Activated naive CD4-positive, alpha-beta T cell treated with anti-CD3 and anti-CD28 coated beads for 36 hours (primary cell): ENCODE measurements at regions not wholly inside any gene's neighbourhood (a gene's known extent, or its start where the extent isn't known, plus 50 kb on each side); places are given as distances from the start of the nearest gene placed in this dataset.

Source experiments
- CTCF ChIA-PET: fragments of 350-600 bp; sonication (Branson Sonifier 250); formaldehyde crosslinking; loops from one replicate; lab custom pipeline; 2021; ENCODE audit warnings: antibody characterized with exemption; lab: Charles Lee
- DNase-seq: peaks from one replicate; pipeline ENCODE4 v3.0.0-alpha.2; 2020
- H3K27ac Mint-ChIP-seq: one replicate; pipeline ENCODE4 v1.8.0; 2021; ENCODE audit warnings: mild to moderate bottlenecking, mixed read lengths
- H3K27me3 Mint-ChIP-seq: one replicate; pipeline ENCODE4 v1.8.0; 2021; ENCODE audit warnings: low read depth, mixed read lengths
- H3K36me3 Mint-ChIP-seq: one replicate; pipeline ENCODE4 v1.8.0; 2021; ENCODE audit warnings: low read depth, mixed read lengths
- H3K4me1 Mint-ChIP-seq: one replicate; pipeline ENCODE4 v1.8.0; 2021; ENCODE audit warnings: low read depth, mixed read lengths
- H3K4me3 Mint-ChIP-seq: one replicate; pipeline ENCODE4 v1.8.0; 2021; ENCODE audit warnings: mild to moderate bottlenecking, moderate library complexity, mixed read lengths
- H3K9me3 Mint-ChIP-seq: one replicate; pipeline ENCODE4 v1.8.0; 2021; ENCODE audit warnings: mixed read lengths
- intact Hi-C: fragments of 100-400 bp; cut with micrococcal nuclease; formaldehyde crosslinking; loops from one replicate; pipeline ENCODE4 v1.15.1; 2023

DNA sequence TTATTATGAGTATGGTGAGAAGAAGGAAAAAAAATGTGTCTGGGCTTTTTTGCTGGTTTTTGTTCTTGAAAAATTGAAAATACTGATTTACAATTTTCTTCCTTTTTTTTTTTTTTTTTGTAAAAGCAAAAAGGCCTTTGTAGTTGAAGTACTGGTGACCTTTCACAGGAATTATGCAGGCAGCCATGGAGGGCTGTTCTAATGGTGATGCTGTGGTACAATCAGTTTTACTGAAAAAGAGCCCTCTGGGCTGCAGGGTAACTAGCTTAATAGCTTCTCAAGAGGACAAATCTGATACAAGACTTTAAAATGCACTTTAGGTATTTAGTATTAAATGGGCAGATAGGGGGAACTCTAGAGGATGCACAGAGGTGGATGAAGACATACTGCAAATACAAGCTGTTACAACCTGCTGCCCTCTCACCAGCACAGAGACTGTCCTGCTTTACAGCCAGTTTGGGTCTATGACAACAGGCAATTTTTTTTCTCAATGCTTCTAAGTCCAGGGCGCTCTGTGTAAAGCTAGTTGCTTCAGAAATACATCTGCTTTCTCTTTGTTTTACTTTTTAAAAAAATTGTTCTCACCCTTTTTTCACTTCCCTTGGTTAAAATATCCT lies 61.6 kb upstream of the HS3ST5 start:
- no peaks in the 10 kb centered on the region for H3K4me1 Mint-ChIP-seq
- H3K27ac Mint-ChIP-seq = no peak overlapping the region
- DNase-seq = no peak
- no peaks in the 10 kb centered on the region for H3K27me3 Mint-ChIP-seq
- CTCF ChIA-PET = interaction anchor here (0.5 to 0.6 kb wide), 2 partner anchors 15 to 125 kb away, joined by 3 read pairs; no protein-coding TSS in a partner anchor
- H3K9me3 Mint-ChIP-seq = no peaks in the 10 kb centered on the region
- intact Hi-C loops = no loop called here
- H3K36me3 Mint-ChIP-seq = no peaks in the 10 kb centered on the region
- H3K4me3 Mint-ChIP-seq = no peak overlapping the region

DNA sequence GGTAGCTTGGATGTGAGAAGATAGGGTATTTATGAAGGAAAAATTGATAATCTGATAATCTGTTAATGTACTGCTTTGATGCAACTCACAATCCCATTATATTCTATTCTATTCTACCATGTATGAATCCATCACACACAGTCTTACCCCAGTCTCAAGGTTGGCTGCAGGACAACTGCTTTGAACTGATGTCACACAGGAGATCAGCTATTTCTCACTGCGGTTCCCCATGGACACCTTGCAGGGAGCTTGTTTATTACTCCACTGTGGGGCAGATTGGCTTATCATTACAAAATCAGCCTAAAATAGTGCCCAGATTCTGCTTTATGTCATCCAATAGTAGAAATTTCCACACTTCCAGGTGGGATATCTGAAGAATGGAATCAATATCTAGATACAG lies 61.0 kb upstream of the HS3ST5 start:
- intact Hi-C loops = no loop called here

DNA sequence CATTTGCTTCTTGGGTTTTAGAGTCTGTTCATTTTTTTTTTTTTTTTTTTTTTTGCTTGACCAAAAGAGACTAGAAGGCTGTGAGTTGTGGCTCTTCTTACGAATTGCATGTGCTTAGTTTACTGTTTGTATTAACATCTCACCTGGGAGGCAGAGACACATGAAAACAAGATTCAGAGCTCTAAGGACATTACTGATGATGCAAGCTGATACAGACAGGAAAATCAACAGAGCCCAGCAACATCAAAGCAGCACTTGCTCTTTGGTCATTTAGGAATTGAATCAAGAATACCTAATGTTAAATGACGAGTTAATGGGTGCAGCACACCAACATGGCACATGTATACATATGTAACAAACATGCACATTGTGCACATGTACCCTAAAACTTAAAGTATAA lies 55.7 kb upstream of the HS3ST5 start:
- intact Hi-C loops = no loop called here
- H3K9me3 Mint-ChIP-seq = no peaks in the 10 kb centered on the region
- H3K4me3 Mint-ChIP-seq = no peak overlapping the region
- no peak for DNase-seq
- H3K4me1 Mint-ChIP-seq = no peaks in the 10 kb centered on the region
- H3K27ac Mint-ChIP-seq = no peak overlapping the region
- H3K36me3 Mint-ChIP-seq = no peaks in the 10 kb centered on the region
- CTCF ChIA-PET = no interaction called here
- H3K27me3 Mint-ChIP-seq = no peaks in the 10 kb centered on the region

More for the DNA sequence above, 61.0 kb upstream of the HS3ST5 start:
- H3K4me1 Mint-ChIP-seq = no peaks in the 10 kb centered on the region
- no peak overlapping the region for H3K27ac Mint-ChIP-seq
- H3K4me3 Mint-ChIP-seq = no peak overlapping the region
- CTCF ChIA-PET = interaction anchor here (0.6 kb wide), 1 partner anchor 124 kb away, joined by 3 read pairs; no protein-coding TSS in a partner anchor
- no peaks in the 10 kb centered on the region for H3K9me3 Mint-ChIP-seq
- no peaks in the 10 kb centered on the region for H3K36me3 Mint-ChIP-seq
- H3K27me3 Mint-ChIP-seq = no peaks in the 10 kb centered on the region
- no peak for DNase-seq
